HG03175 (cell line): ENCODE measurements at regions not wholly inside any gene's neighbourhood (a gene's known extent, or its start where the extent isn't known, plus 50 kb on each side); places are given as distances from the start of the nearest gene placed in this dataset.

Source experiments
- ATAC-seq: cut with Tn5 transposase; IDR thresholded peaks from one replicate; pipeline ENCODE4 v1.9.1; 2021; ENCODE audit warnings: mild to moderate bottlenecking, moderate library complexity; ENCODE audit not compliant: unreplicated experiment

DNA sequence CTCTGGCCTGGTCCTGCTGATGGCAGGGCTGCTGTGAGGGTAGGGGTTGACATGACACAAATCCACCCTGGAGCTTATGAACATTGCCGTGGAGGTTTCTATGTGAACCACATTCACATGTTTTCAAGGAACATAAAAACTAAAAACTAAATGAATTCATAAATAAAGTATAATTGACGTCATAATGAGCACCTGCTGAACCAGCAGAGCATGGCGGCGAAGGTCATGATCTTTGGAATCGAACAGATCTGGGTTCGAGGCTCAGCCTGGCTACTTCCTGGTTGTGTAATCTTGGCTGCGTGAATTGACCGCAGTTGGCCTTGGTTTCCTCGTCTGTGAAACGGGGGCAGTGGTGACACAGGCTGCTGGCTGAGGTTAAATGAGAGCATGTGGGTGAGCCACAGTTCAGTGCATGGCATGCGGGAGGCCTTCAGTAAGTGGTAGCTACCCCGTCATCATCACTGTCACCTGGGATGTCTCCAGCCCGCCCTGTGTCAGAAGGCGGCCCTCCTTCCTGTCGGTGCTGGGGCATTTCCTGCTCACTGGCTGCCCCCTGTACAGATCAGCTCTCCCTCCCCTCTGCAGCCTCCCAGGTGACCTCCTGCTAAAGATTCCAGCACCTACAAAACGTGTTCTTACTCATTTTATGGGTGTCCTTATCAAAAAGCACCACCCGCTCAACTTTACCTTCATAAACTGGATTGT, 190.3 kb upstream of the SHH start:
- ATAC-seq, result no peak

DNA sequence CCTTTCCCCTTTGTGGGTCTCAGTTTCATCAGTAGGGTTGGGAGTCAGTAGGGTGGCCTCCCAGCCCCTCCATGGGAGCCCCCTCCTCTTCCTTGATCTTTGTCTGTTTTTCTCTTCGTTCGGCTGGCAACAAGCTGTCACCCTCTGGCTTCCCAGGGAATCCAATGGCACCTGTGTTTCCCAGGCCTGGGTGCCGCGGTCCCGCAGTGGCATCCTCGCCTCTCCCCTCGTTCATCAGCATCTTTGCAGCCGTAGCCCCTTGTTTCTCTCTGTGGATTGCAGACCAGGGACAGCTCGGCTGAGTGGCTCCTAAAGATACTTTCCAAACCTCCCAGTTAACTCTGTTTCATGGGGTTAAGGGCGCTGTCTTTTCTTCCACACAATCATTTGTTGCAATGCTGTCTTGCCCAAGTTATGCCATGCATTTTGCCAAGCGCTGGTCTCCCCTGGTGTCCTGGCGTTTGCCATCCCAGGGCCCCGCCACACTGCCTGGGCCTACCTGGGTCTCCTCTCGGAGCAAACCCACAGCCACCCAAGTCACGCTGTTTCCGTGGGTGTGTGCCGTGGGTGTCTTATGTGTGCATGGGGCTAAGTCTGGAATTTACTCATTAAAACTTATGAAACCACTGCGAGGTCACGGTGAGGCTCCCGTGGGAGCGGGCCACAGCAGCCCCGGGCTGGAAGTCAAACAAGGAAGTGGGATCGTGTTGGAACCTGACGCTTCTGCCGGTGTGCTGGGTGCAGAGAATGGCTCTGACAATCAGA, 189.4 kb upstream of the SHH start:
- no peak for ATAC-seq

DNA sequence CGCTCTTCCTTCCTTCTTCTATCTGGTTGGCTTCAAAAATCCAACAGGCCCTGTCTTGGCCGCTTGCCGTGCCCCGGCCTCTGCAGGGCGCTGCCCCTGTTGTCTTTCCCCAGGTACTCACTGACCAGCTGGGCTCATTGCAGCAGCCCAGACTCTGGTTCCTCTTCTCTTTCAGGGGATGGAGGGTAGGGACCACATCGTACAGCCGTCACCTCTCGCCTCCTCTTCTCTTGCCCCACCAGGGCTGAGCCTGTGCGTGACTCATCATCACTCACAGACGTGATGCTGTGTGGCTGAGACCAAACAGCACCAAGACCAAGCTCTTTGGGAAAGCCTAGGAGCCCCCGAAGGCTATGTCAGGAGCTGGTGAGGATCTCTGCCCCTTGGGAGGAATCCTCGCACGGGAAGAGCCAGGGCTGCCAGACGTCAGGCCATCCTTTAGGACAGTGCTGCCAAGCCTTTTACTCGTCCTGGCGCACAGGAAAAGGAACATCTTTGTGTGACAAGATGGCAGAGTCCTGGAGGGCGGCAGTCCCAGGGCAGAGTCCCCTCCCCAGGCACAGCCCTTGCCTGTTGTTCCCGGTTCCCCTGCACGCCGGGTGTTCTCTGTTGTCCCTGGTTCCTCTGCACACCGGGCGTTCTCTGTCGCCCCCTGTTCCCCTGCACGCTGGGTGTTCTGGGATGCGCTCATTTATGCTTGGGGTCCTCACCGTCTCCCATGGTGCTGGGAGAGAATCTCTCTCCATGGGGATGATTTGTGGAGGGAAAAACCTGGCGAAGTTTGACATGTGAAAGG, 188.5 kb upstream of the SHH start:
- ATAC-seq, result no peak

GRCh38 chr7:155999631-156000489, 187.6 kb upstream of the SHH start:
- no peak for ATAC-seq

GRCh38 chr7:155998766-155999630, 186.7 kb upstream of the SHH start:
- ATAC-seq, result no peak

DNA sequence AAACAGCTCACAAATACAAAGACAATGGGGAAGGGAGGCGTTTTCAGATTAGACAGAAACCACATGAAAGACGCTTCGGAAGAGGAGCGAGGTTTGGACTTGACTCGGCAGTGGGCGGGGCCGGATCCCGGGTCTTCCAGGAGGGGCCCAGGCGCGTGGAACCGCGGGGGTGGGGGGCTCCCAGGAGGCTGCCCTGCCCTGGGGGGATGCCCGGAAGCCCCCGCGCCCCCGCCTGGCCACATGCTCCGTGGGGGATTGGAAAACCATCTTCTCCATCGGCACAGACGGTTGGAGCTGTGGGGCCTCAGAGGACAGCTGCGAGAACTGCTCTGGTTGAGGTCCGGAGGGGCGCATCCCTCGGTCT, 186.0 kb upstream of the SHH start:
- ATAC-seq, result no peak

DNA sequence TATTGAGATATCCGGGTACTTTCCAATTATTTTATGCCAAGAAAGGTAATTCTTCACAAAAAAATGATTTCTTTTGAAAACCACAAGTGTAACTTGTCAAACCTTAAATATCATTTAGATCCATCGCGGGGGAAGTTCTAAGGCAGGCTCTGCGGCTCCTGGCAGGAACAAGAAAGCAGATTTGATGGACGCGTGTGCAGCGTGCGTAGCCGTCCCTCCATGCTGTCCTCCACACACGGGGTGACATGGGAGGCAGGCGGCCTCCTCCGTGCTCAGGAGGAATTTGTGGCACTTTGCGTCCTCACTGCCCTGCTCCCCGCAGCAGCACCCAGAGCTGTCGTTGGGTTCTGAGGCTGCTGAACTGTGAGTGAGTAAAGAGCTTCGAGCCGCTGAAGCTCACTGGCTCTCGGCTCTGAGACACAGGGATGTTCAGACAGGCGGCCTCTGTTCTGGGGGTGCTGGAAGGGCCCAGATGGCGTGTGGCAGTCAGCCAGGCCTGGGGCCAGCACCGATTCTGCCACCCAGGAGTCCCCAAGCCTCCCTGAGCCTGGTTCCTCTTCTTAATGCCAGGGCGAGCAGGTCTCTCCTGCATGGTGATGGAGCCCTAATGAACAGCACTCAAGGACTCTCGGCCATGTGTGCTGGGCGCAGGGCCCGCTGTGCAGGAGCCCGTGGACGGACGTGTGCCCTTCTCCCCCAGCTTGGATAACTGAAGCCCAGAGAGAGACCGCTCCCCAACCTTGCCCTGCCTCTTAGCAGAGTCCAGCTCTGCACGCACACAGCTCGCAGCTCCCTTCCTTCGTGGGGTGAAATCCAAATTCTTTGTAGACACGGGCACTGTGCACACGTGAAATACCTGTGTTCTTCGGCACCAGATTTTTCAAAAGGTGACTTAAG, 185.4 kb upstream of the SHH start:
- ATAC-seq, result no peak

DNA sequence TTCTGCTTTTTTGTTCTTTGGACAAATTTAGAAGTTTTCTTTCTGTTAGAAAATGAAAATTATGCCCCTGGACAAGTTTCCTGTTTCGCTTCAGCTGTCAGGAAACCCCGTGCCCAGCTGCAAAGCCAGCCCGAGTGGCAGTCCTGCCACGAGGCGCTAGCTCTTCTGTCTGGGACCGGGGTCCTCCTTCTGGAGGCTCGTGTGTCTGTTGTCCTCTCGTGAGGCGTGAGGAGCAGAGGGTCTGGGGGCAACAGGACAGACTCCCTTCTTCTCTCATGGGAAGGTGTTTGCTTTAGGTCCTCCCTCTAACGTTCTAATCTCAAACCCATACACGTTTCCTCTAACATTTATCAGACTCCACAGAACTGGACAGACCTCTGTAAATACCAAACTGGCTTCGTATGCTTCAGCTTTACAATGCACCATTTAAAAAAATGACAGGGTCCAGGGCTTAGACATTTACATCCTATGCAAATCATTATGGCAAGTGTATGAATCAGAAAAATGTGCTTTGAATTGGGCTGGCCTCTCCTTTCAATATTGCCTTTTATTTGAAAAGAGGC, 184.5 kb upstream of the SHH start:
- ATAC-seq, result no peak

GRCh38 chr7:155995183-155995612, 182.9 kb upstream of the SHH start:
- peak; percentile 50 for ATAC-seq

GRCh38 chr7:155994279-155994811, 182.1 kb upstream of the SHH start:
- ATAC-seq, result no peak

DNA sequence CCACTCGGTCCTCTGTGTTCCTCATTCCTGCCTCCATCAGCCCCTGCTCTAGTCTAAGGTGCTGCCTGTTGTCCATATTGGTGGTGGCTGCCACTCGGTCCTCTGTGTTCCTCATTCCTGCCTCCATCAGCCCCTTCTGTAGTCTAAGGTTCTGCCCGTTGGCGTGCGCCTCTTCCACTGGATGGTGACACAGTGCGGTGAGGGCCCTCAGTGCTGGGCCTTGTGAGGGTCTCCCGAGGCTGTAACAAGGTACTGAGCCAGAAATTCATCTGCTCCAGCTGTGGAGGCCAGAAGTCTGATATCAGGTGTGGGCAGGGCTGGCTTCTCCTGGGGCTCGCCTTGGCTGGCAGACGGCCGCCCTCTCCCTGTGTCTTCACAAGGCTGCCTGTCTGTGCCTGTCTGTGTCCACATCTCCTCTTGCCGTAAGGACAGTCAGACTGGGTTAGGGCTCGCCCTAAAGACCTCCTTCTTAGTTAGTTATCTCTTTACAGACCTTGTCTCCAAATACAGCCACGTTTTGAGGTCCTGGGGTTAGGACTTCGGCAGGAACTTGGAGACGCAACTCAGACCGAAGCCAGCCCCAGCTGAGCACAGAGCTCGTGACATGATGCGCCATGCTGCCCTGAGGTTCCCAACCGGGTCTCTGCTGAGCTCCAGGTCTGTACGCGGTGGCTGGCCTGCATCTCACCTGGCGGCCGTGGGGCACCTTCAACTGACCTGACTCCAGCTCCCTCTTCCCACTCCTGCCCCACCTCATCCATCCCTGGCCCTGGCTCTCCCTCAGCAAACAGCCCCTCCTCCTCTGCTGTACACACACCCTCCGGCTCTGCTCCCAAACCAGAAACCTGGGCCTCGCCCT, 181.4 kb upstream of the SHH start:
- no peak for ATAC-seq

- ATAC-seq, result no peak
Measured at GRCh38 chr7:155992974-155993373, 180.7 kb upstream of the SHH start.

GRCh38 chr7:155992538-155992937, 180.3 kb upstream of the SHH start:
- ATAC-seq, result no peak

GRCh38 chr7:155992107-155992506, 179.8 kb upstream of the SHH start:
- ATAC-seq, result no peak

GRCh38 chr7:155991470-155991869, 179.2 kb upstream of the SHH start:
- ATAC-seq, result no peak

GRCh38 chr7:155988416-155988815, 176.2 kb upstream of the SHH start:
- no peak for ATAC-seq

- ATAC-seq, result no peak
Measured at GRCh38 chr7:155987681-155988235, 175.5 kb upstream of the SHH start.
